ENCODE measurements at regions not wholly inside any gene's neighbourhood (a gene's known extent, or its start where the extent isn't known, plus 50 kb on each side); places are given as distances from the start of the nearest gene placed in this dataset.

GRCh38 chr10:21299330-21299729, 226.2 kb downstream of the SKIDA1 start:
- Histone ChIP-seq H3K27ac (ENCODE audit: low read depth in 2 of 2, low read length in 2 of 2) (no peak overlapping the region), H3K9me3 (ENCODE audit: control insufficient read depth in 2 of 3, insufficient read depth in 1 of 3, low read length in 3 of 3) (no peaks in the 10 kb centered on the region), H3K9ac (ENCODE audit: low read length in 3 of 3) (no peak overlapping the region), H3K36me3 (ENCODE audit: control insufficient read depth in 2 of 3, insufficient read depth in 3 of 3, low read length in 3 of 3) (no peaks in the 10 kb centered on the region), H3K4me3 (ENCODE audit: low read length in 3 of 3) (no peak overlapping the region), H3K4me1 (ENCODE audit: control insufficient read depth in 2 of 3, insufficient read depth in 2 of 3, low read depth in 1 of 3, low read length in 3 of 3) (peaks cover 0 to 4% (median 2%) of the 10 kb centered on the region in 3 donors), H3K27me3 (ENCODE audit: control insufficient read depth, insufficient read depth, low read length) (no peaks in the 10 kb centered on the region)
- no peak for DNase-seq
- FAIRE-seq = no peak
- intact Hi-C loops (cut with DNase I) = no loop called here
- TF ChIP-seq, protein P1, sequence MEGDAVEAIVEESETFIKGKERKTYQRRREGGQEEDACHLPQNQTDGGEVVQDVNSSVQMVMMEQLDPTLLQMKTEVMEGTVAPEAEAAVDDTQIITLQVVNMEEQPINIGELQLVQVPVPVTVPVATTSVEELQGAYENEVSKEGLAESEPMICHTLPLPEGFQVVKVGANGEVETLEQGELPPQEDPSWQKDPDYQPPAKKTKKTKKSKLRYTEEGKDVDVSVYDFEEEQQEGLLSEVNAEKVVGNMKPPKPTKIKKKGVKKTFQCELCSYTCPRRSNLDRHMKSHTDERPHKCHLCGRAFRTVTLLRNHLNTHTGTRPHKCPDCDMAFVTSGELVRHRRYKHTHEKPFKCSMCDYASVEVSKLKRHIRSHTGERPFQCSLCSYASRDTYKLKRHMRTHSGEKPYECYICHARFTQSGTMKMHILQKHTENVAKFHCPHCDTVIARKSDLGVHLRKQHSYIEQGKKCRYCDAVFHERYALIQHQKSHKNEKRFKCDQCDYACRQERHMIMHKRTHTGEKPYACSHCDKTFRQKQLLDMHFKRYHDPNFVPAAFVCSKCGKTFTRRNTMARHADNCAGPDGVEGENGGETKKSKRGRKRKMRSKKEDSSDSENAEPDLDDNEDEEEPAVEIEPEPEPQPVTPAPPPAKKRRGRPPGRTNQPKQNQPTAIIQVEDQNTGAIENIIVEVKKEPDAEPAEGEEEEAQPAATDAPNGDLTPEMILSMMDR (IDR thresholded peaks at IDR 0.05; ENCODE audit: borderline replicate concordance, extremely low read depth, insufficient read depth) = no peak

DNA sequence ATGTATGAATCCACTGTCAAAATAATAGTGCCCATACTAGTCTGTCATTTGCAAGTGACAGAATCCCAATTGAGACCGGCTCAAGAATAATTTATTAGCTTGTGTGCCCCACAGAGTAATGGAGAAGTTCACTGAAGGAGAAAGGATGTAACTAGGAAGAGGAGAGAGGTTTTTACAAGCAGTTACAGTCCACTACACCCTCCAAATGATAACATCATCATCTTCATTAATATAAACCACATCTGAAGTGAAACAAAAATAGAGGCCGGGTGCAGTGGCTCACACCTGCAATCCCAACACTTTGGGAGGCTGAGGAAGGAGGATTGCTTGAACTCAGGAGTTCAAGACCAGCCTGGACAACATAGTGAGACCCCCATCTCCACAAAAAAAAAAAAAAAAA, 226.8 kb downstream of the SKIDA1 start:
- TF ChIP-seq, protein P1 (IDR thresholded peaks at IDR 0.05; ENCODE audit: borderline replicate concordance, extremely low read depth, insufficient read depth) = no peak
- no peaks in the 10 kb centered on the region for H3K9me3 ChIP-seq (ENCODE audit: control insufficient read depth in 2 of 3, insufficient read depth in 1 of 3, low read length in 3 of 3)
- peaks cover 0 to 4% (median 2%) of the 10 kb centered on the region in 3 donors for H3K4me1 ChIP-seq (ENCODE audit: control insufficient read depth in 2 of 3, insufficient read depth in 2 of 3, low read depth in 1 of 3, low read length in 3 of 3)
- H3K27ac ChIP-seq (ENCODE audit: low read depth in 2 of 2, low read length in 2 of 2) = no peak overlapping the region
- intact Hi-C loops (cut with DNase I) = no loop called here
- no peaks in the 10 kb centered on the region for H3K27me3 ChIP-seq (ENCODE audit: control insufficient read depth, insufficient read depth, low read length)
- FAIRE-seq (no peak), DNase-seq (no peak)
- no peak overlapping the region for H3K4me3 ChIP-seq (ENCODE audit: low read length in 3 of 3)
- H3K36me3 ChIP-seq (ENCODE audit: control insufficient read depth in 2 of 3, insufficient read depth in 3 of 3, low read length in 3 of 3) = no peaks in the 10 kb centered on the region
- no peak overlapping the region for H3K9ac ChIP-seq (ENCODE audit: low read length in 3 of 3)

GRCh38 chr10:21297603-21298383, 227.7 kb downstream of the SKIDA1 start:
- FAIRE-seq = no peak
- DNase-seq = peak in 2 of 5 donors; percentile 63 to 74

More at GRCh38 chr10:21297603-21298383, 227.7 kb downstream of the SKIDA1 start:
- Histone ChIP-seq H3K27me3 (ENCODE audit: control insufficient read depth, insufficient read depth, low read length) (no peaks in the 10 kb centered on the region), H3K9me3 (ENCODE audit: control insufficient read depth in 2 of 3, insufficient read depth in 1 of 3, low read length in 3 of 3) (no peaks in the 10 kb centered on the region), H3K4me3 (ENCODE audit: low read length in 3 of 3) (no peak overlapping the region), H3K9ac (ENCODE audit: low read length in 3 of 3) (no peak overlapping the region), H3K4me1 (ENCODE audit: control insufficient read depth in 2 of 3, insufficient read depth in 2 of 3, low read depth in 1 of 3, low read length in 3 of 3) (peaks cover 0 to 6% (median 4%) of the 10 kb centered on the region in 3 donors), H3K27ac (ENCODE audit: low read depth in 2 of 2, low read length in 2 of 2) (no peak overlapping the region), H3K36me3 (ENCODE audit: control insufficient read depth in 2 of 3, insufficient read depth in 3 of 3, low read length in 3 of 3) (no peaks in the 10 kb centered on the region)
- intact Hi-C loops (cut with DNase I) = no loop called here
- TF ChIP-seq, protein P1 (IDR thresholded peaks at IDR 0.05; ENCODE audit: borderline replicate concordance, extremely low read depth, insufficient read depth) = no peak
